RKO (cell line): ENCODE measurements at regions not wholly inside any gene's neighbourhood (a gene's known extent, or its start where the extent isn't known, plus 50 kb on each side); places are given as distances from the start of the nearest gene placed in this dataset.
"Not testable (repeated sequence)": the region's sequence is repeated elsewhere in the genome, so short reads cannot be mapped to it uniquely, and the experiment has no call there.

Experiments used
- DNase-seq: peaks from one replicate; pipeline ENCODE4 v3.0.0-alpha.2; 2016; ENCODE audit warnings: low spot score

DNA sequence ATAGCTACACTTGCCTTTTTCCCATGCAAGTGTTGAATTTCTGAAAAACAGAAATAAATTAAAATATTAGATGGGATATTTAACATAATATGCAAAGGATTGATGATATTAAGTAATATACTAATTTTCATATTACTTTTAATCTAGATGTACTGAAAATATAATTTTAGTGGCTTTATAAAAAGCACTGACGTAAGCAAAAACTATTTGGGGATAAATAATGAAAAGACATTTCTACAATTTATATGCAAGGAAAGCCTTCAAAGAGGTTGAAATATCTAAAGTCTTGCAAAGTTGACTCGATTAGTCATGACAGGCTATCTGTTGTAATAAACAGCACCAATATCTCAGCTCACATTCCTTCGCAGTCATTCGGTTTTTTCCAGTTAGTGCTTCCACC lies 94.9 kb upstream of the ABCB5 start:
- DNase-seq = no peak

DNA sequence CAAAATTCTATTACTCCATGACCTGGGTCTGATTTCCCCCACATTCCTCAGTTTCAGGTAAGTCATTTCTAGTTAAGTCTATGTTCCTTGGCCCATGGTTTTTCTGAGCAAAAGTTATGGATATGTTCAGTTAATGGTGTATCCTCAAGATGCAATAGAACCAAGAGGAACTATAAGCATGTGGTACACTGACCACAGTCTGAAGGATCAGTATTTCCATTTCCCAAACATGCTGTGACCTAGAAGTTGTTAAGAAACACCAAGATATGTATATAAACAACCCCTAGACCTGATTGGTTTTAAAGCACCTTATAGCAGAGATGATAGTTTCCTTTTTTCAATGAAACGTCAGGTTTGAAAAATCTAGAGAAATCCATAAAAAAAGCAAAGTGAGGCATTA lies 94.2 kb upstream of the ABCB5 start:
- DNase-seq = no peak

DNA sequence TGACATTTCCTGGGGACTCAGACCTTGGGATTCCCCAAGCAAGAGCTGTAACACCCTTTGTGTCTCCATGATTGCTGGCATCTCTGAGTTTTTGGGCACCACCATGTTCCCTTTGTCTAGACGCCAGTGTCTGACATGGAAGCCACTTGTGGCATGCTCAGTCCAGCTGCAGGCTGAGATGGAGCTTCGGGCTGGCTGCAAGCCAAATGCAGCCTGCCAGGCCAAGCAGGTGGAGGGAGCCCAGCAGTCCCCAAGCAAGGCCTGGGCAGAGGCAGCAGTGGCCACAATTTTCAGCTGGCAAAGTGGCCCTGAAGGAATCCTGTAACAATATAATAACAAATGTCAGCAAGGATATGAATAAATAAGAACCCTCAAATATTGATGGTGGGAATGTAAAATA lies 86.2 kb upstream of the ABCB5 start:
- no peak for DNase-seq

DNA sequence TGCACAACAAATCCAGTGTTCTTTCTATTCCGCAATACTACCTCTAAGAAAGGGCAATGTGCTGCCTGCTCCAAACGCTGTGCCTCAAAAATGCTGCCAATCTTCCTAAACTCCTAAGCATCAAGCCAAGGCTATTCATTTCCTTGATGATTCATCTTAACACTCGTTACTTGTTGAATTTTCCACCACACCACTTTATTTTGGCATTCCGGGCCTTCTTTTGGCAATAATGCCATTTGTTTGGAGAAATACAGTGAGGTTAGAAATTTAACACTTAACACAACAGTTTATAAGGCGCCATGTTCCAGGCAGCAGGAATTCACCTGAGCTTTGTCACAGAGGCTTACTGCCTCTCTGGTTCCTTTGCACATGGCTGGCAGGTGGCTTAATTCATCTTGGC lies 82.6 kb upstream of the ABCB5 start:
- no peak for DNase-seq

DNA sequence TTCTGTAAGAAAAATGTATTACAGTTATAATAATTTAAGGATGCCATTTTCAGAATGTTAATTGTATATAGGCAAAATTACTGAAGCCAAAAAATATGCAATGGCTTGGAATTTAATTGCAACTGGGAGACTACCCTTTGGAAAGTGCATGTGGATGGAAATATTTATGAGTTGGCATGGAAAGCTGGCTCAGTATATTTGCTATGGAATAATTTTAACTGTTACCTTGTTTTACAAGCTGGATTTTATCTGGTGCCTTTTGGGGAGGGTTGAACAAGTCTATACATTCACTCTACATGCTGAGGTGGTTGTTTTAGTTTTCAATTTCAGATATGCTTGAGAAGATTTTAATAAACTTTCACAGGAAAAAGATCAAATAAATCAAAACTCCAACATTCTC lies 80.9 kb upstream of the ABCB5 start:
- no peak for DNase-seq

DNA sequence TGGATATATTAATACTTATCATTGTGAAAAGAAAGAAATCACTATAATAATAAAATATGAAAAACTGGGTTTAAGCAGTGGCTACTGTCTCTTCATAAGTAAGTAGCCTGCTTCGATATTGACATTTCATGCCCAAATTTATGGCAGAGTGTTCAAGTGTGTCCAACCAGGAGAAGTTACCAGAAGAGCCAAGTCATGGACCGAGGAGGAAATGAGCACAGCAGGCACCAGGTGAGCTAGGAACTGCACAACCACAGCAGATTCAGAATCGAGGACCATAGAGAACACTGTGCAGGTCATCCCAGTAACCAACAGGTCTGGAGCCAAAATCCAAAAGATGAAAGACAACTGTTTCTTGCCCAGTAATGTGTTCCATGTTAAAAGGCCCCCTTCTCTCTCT lies 79.9 kb upstream of the ABCB5 start:
- no peak for DNase-seq

DNA sequence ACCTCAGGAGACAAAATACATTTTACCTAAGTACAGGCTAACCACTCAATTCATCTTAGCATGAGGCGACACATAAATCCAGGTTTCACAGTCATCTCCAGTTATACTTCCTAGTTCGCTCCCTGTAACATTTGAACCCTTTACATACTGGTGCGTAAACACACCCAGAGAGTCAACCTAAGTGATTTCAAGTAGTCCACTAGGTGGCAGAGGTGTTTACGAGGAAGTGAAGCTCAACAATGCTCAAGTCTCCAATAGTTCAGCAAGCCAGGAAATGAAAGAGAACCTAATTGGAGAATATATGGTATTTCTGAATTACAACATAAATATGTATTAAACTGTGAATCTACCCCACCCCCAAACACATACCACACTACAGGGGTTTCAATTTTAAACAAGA lies 76.3 kb upstream of the ABCB5 start:
- peak; percentile 22 for DNase-seq

DNA sequence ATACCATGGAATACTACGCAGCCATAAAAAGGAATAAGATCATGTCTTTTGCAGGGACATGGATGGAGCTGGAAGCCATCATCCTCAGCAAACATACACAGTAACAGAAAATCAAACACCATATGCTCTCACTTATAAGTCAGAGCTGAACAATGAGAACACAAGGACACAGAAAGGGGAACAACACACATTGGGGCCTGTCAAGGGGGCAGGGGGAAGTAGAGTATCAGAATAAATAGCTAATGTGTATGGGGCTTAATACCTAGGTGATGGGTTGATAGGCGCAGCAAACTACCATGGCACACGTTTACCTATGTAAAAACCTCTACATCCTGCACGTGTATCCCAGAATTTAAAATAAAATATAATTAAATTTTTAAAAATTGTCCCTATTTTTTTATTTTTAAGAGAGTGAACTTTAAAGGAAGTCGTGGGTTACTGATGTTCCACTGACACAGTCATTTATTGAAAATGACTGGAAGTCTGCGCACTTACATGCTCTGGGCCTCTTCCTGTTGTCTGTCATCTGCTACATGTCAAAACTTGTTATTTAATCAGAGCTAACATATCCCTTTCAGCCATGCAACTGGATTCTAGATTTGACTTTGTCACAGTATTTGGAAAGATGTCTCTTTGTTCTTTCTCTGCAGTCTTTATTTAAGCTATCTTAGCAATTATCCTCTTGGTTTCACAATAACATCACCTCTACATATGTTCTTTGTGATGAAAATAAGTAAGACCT lies 73.7 kb upstream of the ABCB5 start:
- no peak for DNase-seq

DNA sequence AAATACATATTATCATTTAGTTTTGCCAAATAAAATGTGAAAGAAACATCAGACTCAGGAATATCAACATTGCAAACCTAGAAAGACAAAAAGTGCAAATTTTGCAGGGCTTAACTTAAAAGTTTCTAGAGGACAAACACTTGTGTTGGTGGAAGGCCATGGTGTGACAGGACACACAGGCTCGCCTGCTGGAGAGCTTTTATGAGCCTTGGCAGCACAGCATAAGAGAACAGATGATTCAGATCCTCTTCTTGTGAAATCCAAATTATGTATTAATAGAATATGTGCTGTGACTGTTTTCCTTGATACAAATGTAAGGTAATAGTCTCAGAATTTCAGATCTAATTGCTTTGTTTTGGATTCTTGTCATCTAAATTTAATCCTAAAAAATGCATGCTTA lies 72.9 kb upstream of the ABCB5 start:
- DNase-seq = peak; percentile 13

DNA sequence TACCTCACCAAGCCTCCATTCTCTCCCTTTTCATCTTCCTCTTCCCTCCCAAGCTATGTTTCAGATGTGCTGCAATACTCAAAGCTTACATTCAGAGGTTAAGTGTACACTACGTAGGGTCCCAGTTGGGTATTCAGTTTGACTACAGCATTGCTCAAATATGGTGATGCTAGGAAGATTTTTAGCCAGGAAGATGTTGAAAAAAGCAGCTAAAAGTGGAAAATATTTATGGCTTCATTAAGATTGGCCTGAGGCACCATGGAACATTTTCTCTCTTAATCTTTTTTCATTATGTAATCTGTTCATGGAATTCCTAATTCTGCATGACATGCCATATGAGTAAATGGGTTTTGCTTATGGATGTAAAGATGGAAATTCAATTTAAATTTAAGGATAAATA lies 72.0 kb upstream of the ABCB5 start:
- no peak for DNase-seq

DNA sequence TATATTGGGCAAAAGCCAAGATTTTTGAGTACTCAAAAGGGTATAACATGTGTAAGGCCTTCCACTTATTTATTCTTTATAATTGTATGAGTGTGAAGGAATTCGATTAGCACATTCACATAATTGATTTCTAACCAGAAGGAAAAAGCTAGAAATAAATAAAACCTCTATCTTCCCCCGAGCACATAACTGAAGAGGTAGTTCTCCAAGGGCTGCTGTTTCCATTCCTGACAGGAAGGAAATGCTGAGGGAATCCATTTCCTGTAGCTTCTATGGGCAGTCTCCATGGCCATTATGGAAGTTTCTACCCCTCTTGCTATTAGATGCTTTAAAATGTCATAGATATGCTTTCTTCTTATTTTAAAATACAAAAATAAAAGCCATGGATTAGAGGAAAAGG lies 70.5 kb upstream of the ABCB5 start:
- no peak for DNase-seq

DNA sequence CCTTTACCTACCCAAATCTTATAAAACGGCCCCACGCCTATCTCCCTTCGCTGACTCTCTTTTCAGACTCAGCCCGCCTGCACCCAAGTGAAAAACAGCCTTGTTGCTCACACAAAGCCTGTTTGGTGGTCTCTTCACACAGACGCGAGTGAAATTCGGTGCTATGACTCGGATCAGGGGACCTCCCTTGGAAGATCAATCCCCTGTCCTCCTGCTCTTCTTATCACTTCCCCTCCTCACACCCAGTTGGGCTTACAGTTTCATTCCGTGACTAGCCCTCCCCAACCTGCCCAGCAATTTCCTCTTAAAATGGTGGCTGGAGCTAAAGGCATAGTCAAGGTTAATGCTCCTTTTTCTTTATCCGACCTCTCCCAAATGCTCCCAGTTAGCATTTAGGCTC lies 68.5 kb upstream of the ABCB5 start:
- not testable (repeated sequence) for DNase-seq

DNA sequence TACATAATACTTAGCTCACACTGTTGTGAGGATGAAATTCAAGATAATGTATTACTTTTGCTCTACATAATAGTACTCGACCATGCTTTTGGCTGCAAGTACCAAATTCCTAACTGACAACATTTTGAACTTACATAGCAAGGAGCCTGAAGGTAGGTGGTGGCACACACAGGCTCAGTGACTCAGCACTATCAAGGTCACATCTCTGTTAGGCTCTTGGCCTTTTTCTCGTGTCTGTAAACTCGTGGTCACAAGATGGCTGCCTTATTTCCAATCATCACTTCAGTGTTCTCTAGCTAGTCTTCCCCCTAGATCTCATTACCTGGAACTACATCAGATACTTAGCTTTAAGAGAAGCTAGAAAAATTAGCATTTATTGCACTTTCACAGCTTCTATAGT lies 61.4 kb upstream of the ABCB5 start:
- peak; percentile 8 for DNase-seq

DNA sequence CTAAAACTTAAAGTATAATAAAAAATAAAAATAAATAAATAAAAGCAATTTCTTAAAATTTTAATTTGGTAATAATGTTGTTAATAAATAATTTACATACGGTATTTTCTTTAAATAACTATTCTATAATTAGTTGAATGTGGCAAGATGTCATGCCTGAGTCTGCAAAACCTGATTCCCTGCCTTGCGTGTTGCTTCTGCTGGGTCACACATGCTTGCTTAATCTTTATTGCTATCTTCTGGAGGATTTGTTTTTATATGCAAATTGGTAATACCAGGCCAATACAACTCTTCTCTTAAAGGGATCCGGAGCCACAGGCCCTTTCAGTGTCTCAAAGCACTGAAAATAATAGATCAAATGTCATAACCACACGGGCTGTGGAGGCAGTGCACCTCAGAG lies 59.4 kb upstream of the ABCB5 start:
- DNase-seq = no peak

DNA sequence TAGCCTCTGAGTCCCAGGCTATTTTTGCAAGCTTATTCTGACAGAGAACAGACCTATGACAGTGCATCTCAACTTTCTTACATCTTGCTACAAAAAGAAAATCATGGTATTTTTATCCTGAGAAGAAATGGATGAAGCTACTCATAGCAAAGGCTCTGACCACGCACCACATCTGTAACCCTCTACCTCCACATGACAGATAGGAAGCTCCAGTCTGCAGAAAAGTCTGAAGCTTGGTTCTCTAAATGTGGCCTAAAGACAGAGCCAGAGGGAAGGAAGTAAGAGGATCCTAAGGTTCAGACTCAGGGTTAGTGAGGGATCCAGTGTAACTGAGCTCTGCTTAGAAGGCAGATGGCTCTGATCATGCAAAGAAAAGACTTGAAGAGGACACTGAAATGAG lies 58.4 kb upstream of the ABCB5 start:
- DNase-seq = no peak

DNA sequence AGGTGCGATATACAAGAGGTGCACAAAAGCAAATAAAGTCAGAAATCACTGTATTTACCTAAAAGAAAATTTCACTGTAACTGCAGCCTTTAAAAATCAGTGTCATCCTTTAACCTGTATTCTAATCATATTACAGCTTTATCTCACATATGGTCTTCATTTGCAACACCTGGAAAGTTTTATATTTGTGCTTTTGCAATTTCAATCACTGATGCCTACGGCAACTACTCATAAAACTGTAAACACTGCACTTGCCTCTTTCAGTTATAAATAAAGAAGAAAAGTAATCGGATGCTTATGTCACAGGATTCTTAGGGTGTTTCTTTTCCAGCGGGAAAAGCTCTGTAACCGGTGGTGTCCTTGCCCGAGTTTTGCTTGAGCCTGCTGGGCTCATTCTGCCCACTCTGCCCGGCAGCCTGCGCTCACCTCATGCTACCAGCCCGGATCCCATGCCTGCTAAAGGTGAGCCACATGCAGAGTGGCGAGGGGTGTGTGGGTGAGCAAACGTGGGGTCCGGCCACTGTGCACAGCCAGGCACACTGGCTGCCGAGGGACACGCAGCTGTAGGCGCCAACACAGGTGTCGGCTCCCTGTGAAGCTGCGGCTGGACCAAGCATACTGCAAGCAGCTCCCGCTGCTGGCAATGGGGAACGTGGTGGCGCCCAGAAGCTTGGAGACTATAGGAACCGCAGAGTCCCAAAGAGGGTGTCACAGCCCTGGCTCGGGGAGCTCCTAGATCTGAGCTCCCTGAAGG lies 56.3 kb upstream of the ABCB5 start:
- DNase-seq = no peak

DNA sequence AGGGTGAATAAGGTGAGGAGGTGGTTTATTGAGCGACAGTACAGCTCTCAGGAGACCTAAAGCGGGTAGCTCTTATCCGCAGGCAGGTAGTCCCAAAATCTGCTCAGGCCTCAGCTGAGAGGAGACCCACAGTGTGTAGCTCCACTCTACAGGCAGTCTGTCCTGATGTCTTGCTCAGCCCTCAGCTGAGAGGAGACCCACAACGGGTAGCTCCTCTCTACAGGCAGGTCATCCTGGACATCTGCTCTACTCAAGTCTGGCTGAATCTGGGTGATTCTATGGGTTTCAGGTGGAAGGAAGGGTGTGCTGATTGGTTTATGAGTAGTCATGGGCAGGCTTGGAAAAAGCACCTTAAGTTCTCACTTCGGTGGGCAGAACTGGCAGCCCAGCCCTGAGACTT lies 55.6 kb upstream of the ABCB5 start:
- DNase-seq = no peak

DNA sequence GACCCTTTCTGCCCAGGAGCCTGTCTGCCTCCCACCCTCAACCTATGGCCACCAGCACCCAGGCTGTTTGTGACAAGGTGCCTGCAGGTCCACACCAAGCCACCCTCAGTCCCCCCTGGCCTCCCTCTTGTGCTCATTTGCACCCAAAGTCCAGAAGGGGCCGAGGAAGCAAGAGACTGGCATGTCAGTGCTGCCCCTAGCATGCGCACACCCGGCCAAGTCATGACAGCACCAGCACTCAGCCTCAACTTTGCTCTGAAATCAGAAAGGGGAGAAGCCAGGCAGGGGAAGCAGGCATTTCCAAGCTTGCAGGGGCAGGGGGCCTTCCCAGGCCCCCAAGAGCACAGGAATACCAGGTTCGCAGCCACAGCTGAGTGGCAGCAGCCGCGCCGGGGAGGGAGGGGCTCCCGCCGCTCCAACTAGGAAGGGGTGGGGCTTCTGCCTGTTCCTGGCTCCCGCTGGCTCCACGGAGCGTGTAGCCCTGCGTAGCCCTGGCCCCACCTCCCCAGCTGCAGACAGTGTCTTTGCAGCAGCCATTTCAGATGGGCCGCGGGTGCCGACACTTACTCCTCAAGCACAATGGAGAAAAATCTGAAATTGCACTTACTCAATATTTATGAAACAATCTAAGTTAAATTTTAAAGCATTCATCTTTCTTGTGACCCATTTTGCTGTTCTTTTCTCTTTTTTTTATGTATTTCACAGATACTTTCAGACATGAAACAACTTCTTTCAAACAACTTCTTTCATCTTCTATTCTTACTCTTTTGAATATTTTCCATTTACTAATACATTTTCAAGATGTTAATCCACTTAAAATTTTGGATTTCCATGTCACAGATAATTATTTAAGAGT lies 54.9 kb upstream of the ABCB5 start:
- no peak for DNase-seq

DNA sequence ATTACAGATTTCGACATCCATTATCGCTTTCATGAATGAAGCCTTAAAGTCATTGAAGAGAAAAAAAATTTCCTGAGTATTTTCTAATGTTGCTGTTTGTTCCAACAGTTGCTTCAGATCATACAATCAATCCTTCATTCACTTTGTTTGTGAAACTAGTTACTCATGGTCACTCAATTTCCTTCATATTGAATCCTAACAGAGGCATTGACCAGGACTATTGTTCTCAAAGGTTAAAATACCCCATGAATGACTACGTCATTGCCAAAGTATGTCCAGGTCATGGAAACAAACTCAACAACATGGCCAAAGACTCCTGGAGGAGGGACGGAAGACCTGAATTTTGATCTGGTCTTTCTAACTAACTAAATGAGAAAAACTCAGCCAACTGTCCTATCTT lies 54.0 kb upstream of the ABCB5 start:
- DNase-seq = no peak

DNA sequence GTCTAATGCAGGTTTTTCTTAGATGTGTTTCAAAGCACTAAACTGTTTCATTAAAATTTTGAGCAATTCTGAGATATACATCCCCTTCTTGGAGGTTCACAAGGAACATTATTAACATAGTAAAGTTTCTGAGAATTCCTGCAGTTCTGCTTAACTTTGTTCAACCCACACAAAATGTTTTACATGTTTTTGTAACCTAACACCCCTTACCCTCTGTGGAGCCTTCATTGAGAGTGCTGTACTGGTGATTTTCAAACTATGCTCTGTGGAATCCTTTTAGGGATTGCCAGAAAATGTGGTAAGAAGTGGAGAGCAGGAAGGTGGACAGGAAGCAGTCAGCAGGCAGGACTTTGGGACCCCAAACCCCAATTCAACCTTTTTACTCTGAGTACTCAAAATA lies 53.6 kb upstream of the ABCB5 start:
- no peak for DNase-seq

DNA sequence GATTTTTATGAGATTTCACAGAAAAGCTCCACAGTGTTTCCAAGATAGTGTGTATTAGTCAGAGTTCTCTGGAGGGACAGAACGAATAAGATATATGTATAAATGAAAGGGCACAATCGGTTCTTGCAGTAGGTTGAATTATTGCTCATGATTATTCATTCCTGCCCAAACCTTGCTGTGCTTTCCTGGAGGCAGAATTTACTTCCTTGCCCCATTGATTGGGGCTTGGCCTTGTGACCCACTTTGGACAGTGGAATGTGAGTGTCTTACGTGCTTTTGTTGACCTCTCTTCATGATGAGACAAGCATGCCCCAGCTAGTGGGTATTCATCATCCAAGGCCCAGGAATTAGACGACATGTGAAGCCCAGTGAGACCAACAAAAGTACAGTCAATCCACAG lies 53.0 kb upstream of the ABCB5 start:
- no peak for DNase-seq
